Chondrocyte (in vitro differentiated cells): ENCODE measurements at regions not wholly inside any gene's neighbourhood (a gene's known extent, or its start where the extent isn't known, plus 50 kb on each side); places are given as distances from the start of the nearest gene placed in this dataset.
"Not testable (repeated sequence)": the region's sequence is repeated elsewhere in the genome, so short reads cannot be mapped to it uniquely, and the experiment has no call there.

Experiments
- DNase-seq: peaks from one replicate; pipeline ENCODE4 v3.0.0; 2021; ENCODE audit warnings: mixed read lengths, low spot score
- H3K27ac Mint-ChIP-seq: one replicate; pipeline ENCODE4 v1.8.0; 2021; ENCODE audit warnings: mild to moderate bottlenecking, moderate library complexity, mixed read lengths; ENCODE audit not compliant: unreplicated experiment
- H3K27me3 Mint-ChIP-seq: 2 replicates; pipeline ENCODE4 v1.8.0; 2021; ENCODE audit warnings: low read depth, mixed read lengths
- H3K36me3 Mint-ChIP-seq: 2 replicates; pipeline ENCODE4 v1.8.0; 2021; ENCODE audit warnings: low read depth, mixed read lengths
- H3K4me1 Mint-ChIP-seq: 2 replicates; pipeline ENCODE4 v1.8.0; 2021; ENCODE audit warnings: low read depth, mild to moderate bottlenecking, mixed read lengths
- H3K4me3 Mint-ChIP-seq: one replicate; pipeline ENCODE4 v1.8.0; 2021; ENCODE audit warnings: mild to moderate bottlenecking, moderate library complexity, mixed read lengths; ENCODE audit not compliant: unreplicated experiment
- H3K9me3 Mint-ChIP-seq: 2 replicates; pipeline ENCODE4 v1.8.0; 2021; ENCODE audit warnings: low read depth, mixed read lengths
- CTCF ChIP-seq: fragments of 200-600 bp; sonication (generic); IDR thresholded peaks from 2 replicates; pipeline ENCODE4 v1.5.0; 2021; ENCODE audit warnings: antibody characterized with exemption, mild to moderate bottlenecking, moderate library complexity

GRCh38 chr10:8338177-8338766, 283.8 kb downstream of the GATA3 start:
- peaks cover 5% of the 10 kb centered on the region for H3K27me3 Mint-ChIP-seq
- TF ChIP-seq CTCF: no peak
- no peaks in the 10 kb centered on the region for H3K4me1 Mint-ChIP-seq

GRCh38 chr10:8344756-8345155, 290.3 kb downstream of the GATA3 start:
- Mint-ChIP-seq H3K4me3 (no peak overlapping the region), H3K36me3 (no peaks in the 10 kb centered on the region), H3K27ac (no peak overlapping the region), H3K27me3 (no peaks in the 10 kb centered on the region), H3K9me3 (peaks cover 4% of the 10 kb centered on the region), H3K4me1 (no peaks in the 10 kb centered on the region)
- no peak for TF ChIP-seq CTCF
- no peak for DNase-seq

More at GRCh38 chr10:8338177-8338766, 283.8 kb downstream of the GATA3 start:
- Mint-ChIP-seq H3K9me3 (no peaks in the 10 kb centered on the region), H3K4me3 (no peak overlapping the region), H3K27ac (no peak overlapping the region), H3K36me3 (no peaks in the 10 kb centered on the region)
- no peak for DNase-seq

GRCh38 chr10:8346861-8347260, 292.4 kb downstream of the GATA3 start:
- DNase-seq: no peak
- Mint-ChIP-seq H3K27me3 (no peaks in the 10 kb centered on the region), H3K36me3 (no peaks in the 10 kb centered on the region), H3K4me1 (no peaks in the 10 kb centered on the region), H3K4me3 (no peak overlapping the region), H3K27ac (no peak overlapping the region), H3K9me3 (peaks cover 4% of the 10 kb centered on the region)
- TF ChIP-seq CTCF: no peak

GRCh38 chr10:8347614-8348013, 293.1 kb downstream of the GATA3 start:
- H3K27ac Mint-ChIP-seq, H3K4me1 Mint-ChIP-seq, H3K27me3 Mint-ChIP-seq, H3K9me3 Mint-ChIP-seq, H3K36me3 Mint-ChIP-seq, H3K4me3 Mint-ChIP-seq, DNase-seq: not testable (repeated sequence)

- H3K27me3 Mint-ChIP-seq: no peaks in the 10 kb centered on the region
- H3K4me3 Mint-ChIP-seq: no peak overlapping the region
These were observed 295.2 kb downstream of the GATA3 start for GRCh38 chr10:8349610-8350249.

More at GRCh38 chr10:8349610-8350249, 295.2 kb downstream of the GATA3 start:
- Mint-ChIP-seq H3K27ac (no peak overlapping the region), H3K9me3 (peaks cover 4% of the 10 kb centered on the region), H3K36me3 (no peaks in the 10 kb centered on the region), H3K4me1 (no peaks in the 10 kb centered on the region)
- TF ChIP-seq CTCF: no peak
- DNase-seq: no peak
